KOPT-K1 (cell line): ENCODE measurements at regions not wholly inside any gene's neighbourhood (a gene's known extent, or its start where the extent isn't known, plus 50 kb on each side); places are given as distances from the start of the nearest gene placed in this dataset.

Source experiments
- H3K27ac ChIP-seq: fragments of 200-600 bp; sonication (generic); 2 replicates; pipeline ENCODE4 v1.5.1; 2016; ENCODE audit warnings: antibody characterized with exemption, mild to moderate bottlenecking, low read depth, low read length; ENCODE audit not compliant: poor library complexity, severe bottlenecking
- H3K36me3 ChIP-seq: fragments of 200-600 bp; sonication (generic); 2 replicates; pipeline ENCODE4 v1.5.1; 2017; ENCODE audit warnings: antibody characterized with exemption, mild to moderate bottlenecking, low read length, moderate library complexity; ENCODE audit not compliant: insufficient read depth
- H3K9me3 ChIP-seq: fragments of 200-600 bp; sonication (generic); 2 replicates; pipeline ENCODE4 v1.5.1; 2017; ENCODE audit warnings: antibody characterized with exemption, low read length, mild to moderate bottlenecking; ENCODE audit not compliant: insufficient read depth, poor library complexity, severe bottlenecking

DNA sequence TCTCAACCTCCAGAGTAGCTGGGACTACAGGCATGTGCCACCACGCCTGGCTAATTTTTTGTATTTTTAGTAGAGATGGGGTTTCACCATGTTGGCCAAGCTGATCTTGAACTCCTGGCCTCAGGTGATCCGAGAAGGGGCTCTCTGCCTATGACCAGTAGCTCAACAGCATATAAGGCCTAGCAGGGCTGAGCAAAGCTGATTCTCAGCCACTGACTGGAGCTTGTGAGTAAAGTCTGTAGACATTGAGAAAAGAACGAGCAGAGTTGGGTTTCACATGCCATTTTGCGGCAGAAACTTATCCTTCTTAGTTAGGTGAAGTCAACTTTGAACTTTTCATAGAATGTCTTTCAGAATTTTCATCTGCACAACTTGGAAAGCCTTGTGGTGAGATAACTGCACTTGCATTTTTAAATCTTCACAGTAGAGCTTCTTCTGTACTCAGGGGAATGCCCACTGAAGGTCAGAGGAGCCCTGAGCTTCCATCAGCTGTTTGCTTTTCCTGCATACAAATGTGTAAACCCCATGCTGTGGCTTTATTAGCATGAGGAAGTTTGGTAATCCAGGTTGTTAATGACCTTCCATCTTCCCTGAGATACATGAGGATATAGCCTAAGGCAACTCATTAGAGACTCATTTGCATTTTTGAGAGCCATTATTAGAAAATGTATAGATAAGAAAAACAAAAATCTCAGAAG is 602.4 kb downstream of the METTL4 start:
- H3K36me3 ChIP-seq, result no peaks in the 10 kb centered on the region
- no peak overlapping the region for H3K27ac ChIP-seq
- no peaks in the 10 kb centered on the region for H3K9me3 ChIP-seq

GRCh38 chr18:1976484-1976883 is 594.8 kb downstream of the METTL4 start:
- Histone ChIP-seq H3K36me3 (no peaks in the 10 kb centered on the region), H3K27ac (no peak overlapping the region), H3K9me3 (no peaks in the 10 kb centered on the region)

DNA sequence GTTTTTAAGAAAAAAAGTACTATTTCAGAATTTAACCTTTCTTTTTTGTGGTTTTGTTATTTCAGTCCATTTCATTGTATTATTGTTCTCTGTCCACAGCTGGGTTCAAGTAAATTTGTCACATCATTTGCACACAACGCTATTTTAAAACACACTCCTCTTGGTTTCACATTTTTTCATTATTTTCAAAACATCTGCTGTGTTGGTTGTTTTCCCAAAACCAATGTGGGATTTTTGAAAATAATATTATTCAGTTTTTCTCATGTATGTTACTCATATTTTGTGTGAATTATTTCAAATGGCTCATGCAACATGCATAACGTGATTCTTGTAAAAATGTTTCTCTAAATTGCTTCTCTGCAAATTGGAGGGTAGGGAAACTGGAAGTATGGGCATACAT is 589.2 kb downstream of the METTL4 start:
- Histone ChIP-seq H3K36me3 (no peaks in the 10 kb centered on the region), H3K27ac (no peak overlapping the region), H3K9me3 (no peaks in the 10 kb centered on the region)

DNA sequence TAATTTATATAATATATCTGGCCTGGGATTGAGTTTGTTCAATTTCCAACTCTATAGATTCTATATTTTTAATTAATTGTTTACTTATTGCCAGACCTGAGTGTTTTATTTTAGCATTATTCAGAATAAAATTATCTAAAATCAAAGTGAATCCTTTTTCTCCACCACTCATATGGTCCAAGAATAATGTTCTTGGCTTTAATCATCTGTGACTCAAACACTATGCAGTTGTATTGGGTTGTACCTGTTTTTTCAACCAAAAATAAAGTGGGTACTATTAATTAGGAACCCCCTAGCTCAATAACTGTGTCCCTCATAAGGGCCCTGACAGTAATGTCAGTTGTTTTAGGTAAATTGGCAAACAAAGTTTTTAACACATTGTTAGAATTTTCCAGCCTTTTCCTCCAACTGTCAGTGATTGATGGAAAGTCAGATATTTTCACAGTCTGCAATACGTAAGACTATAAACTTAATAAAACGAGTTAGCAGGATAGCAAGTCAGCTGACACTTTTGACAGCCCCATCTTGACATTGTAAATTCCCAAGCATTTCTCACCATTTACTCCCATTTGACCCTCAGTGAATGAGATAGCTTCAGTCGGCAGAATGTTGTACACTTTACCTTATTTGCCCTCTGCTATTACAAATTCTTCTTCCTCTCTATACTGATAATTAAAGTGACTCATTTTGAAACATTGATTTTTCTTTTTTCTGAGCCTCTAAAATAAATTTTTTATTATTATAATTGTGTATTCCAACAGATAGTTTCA is 587.4 kb downstream of the METTL4 start:
- H3K9me3 ChIP-seq, result no peaks in the 10 kb centered on the region
- no peak overlapping the region for H3K27ac ChIP-seq

DNA sequence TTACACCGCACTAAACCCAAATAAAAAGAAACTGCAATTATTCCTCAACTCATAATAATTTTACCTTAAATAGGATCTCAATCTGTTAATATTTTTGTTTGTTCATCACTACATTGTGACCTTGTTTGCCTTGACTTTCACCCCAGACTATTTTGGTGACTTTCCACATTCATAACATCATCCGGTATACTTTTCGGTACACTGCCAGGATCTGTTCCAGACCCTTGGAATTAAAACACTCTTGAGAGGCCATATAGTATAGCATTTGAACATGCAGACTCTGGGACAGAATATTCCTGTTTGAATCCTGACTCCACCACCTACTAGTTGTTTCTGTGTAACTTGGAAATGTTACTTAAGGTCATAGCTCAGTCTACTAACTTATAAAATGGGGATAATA is 577.4 kb downstream of the METTL4 start:
- Histone ChIP-seq H3K9me3 (no peaks in the 10 kb centered on the region), H3K27ac (no peak overlapping the region), H3K36me3 (no peaks in the 10 kb centered on the region)

More for the DNA sequence above, 587.4 kb downstream of the METTL4 start:
- no peaks in the 10 kb centered on the region for H3K36me3 ChIP-seq

DNA sequence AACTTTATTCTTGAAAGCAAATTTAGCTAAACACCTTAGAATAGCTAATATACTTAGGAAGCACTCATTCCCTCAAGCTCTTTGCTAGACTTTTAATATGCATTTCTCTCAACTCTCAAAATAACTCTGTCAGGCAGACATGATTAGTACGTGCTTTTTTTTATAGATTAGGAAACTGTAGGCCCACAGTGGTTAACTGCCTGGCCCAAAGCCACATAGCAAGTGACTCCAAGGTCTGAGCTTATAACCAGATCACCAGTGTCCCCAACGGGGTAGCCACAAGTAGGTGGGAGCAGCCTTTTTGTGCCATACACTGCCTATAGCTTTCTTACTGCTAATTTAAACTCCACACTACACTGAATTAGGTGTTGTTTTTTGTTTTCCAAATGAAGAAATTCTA is 576.8 kb downstream of the METTL4 start:
- Histone ChIP-seq H3K9me3 (no peaks in the 10 kb centered on the region), H3K36me3 (no peaks in the 10 kb centered on the region), H3K27ac (no peak overlapping the region)

- no peaks in the 10 kb centered on the region for H3K9me3 ChIP-seq
- no peaks in the 10 kb centered on the region for H3K36me3 ChIP-seq
- no peak overlapping the region for H3K27ac ChIP-seq
These were observed 576.2 kb downstream of the METTL4 start for GRCh38 chr18:1995041-1995612.

GRCh38 chr18:1998121-1998520 is 573.2 kb downstream of the METTL4 start:
- no peak overlapping the region for H3K27ac ChIP-seq
- H3K9me3 ChIP-seq, result no peaks in the 10 kb centered on the region
- H3K36me3 ChIP-seq, result no peaks in the 10 kb centered on the region

DNA sequence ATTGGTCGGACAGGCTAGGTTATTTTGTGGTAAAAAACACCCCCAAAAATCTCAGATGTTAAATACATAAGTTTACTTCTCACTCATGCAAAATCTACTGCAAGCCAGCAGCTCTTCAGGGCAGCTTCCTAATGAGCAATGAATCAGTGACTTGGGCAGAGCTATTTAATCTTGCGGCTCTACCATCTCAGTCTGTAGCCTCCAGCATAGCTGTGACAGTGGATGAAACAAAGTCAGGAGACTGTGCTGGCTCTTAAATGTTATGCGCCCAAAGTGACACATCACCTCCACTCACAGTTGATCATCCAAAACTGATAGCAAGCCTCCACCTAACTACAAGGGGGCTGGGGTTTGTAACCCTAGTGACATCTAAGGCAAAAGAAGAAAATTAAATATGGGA is 571.9 kb downstream of the METTL4 start:
- H3K36me3 ChIP-seq, result no peaks in the 10 kb centered on the region
- H3K27ac ChIP-seq, result no peak overlapping the region
- H3K9me3 ChIP-seq, result no peaks in the 10 kb centered on the region

GRCh38 chr18:2002151-2002550 is 569.2 kb downstream of the METTL4 start:
- Histone ChIP-seq H3K9me3 (no peaks in the 10 kb centered on the region), H3K36me3 (no peaks in the 10 kb centered on the region), H3K27ac (no peak overlapping the region)

DNA sequence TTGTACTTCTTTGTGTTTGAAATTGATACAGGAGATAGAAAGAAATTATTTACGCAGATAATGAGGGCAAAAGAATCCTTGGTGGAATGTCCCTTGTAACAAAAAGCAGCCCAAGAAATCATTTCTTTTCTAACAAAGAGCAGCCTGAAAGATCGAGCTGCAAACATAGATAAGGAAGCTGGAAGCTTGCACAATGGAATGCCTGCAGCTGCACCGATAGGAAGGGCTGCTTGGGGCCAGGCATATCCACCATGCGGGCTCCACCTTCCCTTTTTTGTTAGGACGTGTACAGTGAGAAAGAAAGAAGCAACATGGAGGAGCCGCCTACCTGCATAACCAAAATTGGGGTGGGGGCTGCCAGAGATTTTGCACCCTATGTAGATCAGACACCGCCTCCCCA is 568.7 kb downstream of the METTL4 start:
- no peak overlapping the region for H3K27ac ChIP-seq

GRCh38 chr18:2009942-2010697 is 561.2 kb downstream of the METTL4 start:
- H3K36me3 ChIP-seq, result no peaks in the 10 kb centered on the region
- no peaks in the 10 kb centered on the region for H3K9me3 ChIP-seq
- H3K27ac ChIP-seq, result no peak overlapping the region

More for the DNA sequence above, 568.7 kb downstream of the METTL4 start:
- no peaks in the 10 kb centered on the region for H3K9me3 ChIP-seq
- H3K36me3 ChIP-seq, result no peaks in the 10 kb centered on the region

- H3K27ac ChIP-seq, result no peak overlapping the region
- no peaks in the 10 kb centered on the region for H3K36me3 ChIP-seq
- no peaks in the 10 kb centered on the region for H3K9me3 ChIP-seq
These were observed 544.3 kb downstream of the METTL4 start for GRCh38 chr18:2027016-2027415.

- no peak overlapping the region for H3K27ac ChIP-seq
- H3K9me3 ChIP-seq, result no peaks in the 10 kb centered on the region
These were observed 543.5 kb downstream of the METTL4 start for GRCh38 chr18:2027756-2028155.

DNA sequence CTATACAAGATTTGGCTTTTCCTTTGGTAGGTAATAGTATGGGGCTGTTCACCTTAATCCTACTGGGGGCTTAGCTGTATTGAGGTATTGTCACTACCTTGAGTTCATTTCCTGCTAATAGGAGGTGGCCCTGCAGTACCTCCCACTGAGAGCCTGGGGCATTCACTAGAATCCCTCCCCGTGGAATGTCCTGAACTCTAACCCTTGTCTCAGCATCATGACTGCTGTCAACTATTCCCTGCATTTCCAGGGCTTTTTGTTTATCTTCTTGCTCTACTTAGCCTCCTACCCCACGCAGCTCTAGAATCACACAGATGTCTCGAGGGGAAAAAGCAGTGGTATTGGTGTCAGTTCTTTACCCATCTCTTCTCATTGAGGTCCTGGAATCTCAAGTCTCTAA is 542.3 kb downstream of the METTL4 start:
- no peaks in the 10 kb centered on the region for H3K9me3 ChIP-seq

More at GRCh38 chr18:2027756-2028155, 543.5 kb downstream of the METTL4 start:
- no peaks in the 10 kb centered on the region for H3K36me3 ChIP-seq

More for the DNA sequence above, 542.3 kb downstream of the METTL4 start:
- Histone ChIP-seq H3K27ac (no peak overlapping the region), H3K36me3 (no peaks in the 10 kb centered on the region)
